ENCODE measurements at regions not wholly inside any gene's neighbourhood (a gene's known extent, or its start where the extent isn't known, plus 50 kb on each side); places are given as distances from the start of the nearest gene placed in this dataset.

DNA sequence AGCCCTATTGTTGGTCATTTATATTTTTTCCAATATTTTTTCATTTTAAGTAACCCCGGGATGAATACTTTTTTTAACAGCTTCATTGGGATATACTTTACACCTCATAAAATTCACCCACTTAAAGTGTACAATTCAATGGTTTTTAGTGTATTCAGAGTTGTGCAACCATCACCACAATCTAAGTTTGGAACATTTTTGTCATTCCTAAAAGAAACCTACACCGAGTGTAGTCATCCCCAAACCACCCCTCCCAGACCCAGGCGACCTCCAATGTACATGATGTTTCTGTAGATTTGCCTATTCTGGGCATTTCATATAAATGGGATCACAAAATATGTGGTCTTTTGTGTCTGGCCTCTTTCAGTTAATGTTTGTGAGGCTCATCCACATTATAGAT, 118.3 kb upstream of the FRMD4B start:
- TF ChIP-seq, protein P1, sequence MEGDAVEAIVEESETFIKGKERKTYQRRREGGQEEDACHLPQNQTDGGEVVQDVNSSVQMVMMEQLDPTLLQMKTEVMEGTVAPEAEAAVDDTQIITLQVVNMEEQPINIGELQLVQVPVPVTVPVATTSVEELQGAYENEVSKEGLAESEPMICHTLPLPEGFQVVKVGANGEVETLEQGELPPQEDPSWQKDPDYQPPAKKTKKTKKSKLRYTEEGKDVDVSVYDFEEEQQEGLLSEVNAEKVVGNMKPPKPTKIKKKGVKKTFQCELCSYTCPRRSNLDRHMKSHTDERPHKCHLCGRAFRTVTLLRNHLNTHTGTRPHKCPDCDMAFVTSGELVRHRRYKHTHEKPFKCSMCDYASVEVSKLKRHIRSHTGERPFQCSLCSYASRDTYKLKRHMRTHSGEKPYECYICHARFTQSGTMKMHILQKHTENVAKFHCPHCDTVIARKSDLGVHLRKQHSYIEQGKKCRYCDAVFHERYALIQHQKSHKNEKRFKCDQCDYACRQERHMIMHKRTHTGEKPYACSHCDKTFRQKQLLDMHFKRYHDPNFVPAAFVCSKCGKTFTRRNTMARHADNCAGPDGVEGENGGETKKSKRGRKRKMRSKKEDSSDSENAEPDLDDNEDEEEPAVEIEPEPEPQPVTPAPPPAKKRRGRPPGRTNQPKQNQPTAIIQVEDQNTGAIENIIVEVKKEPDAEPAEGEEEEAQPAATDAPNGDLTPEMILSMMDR (IDR thresholded peaks at IDR 0.05 in 2 of 3, conservative IDR thresholded peaks at IDR 0.05 in 1 of 3; ENCODE audit: control insufficient read depth in 2 of 3, extremely low read depth in 1 of 3, insufficient read depth in 1 of 3, low read depth in 3 of 3, low read length in 3 of 3), result no peak
- no peak for TF ChIP-seq SIX5 (IDR thresholded peaks at IDR 0.05; ENCODE audit: low read depth, low read length, severe bottlenecking)
- no peak for TF ChIP-seq SMAD1 (IDR thresholded peaks at IDR 0.05; ENCODE audit: low read depth, partially characterized antibody)
- no peak for TF ChIP-seq MYC (IDR thresholded peaks at IDR 0.05; ENCODE audit: insufficient read depth, insufficient read length, insufficient replicate concordance, low read length, severe bottlenecking)
- TF ChIP-seq, protein P2, sequence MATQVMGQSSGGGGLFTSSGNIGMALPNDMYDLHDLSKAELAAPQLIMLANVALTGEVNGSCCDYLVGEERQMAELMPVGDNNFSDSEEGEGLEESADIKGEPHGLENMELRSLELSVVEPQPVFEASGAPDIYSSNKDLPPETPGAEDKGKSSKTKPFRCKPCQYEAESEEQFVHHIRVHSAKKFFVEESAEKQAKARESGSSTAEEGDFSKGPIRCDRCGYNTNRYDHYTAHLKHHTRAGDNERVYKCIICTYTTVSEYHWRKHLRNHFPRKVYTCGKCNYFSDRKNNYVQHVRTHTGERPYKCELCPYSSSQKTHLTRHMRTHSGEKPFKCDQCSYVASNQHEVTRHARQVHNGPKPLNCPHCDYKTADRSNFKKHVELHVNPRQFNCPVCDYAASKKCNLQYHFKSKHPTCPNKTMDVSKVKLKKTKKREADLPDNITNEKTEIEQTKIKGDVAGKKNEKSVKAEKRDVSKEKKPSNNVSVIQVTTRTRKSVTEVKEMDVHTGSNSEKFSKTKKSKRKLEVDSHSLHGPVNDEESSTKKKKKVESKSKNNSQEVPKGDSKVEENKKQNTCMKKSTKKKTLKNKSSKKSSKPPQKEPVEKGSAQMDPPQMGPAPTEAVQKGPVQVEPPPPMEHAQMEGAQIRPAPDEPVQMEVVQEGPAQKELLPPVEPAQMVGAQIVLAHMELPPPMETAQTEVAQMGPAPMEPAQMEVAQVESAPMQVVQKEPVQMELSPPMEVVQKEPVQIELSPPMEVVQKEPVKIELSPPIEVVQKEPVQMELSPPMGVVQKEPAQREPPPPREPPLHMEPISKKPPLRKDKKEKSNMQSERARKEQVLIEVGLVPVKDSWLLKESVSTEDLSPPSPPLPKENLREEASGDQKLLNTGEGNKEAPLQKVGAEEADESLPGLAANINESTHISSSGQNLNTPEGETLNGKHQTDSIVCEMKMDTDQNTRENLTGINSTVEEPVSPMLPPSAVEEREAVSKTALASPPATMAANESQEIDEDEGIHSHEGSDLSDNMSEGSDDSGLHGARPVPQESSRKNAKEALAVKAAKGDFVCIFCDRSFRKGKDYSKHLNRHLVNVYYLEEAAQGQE (IDR thresholded peaks at IDR 0.05; ENCODE audit: low read depth, low read length), result no peak
- TF ChIP-seq SMC3 (IDR thresholded peaks at IDR 0.05; ENCODE audit: borderline replicate concordance, low read length), result no peak
